Smooth muscle cell (in vitro differentiated cells): ENCODE measurements at regions not wholly inside any gene's neighbourhood (a gene's known extent, or its start where the extent isn't known, plus 50 kb on each side); places are given as distances from the start of the nearest gene placed in this dataset.

Source experiments
- DNase-seq: peaks from one replicate; lab custom pipeline; 2025; ENCODE audit not compliant: unreplicated experiment; lab: John Stamatoyannopoulos, UW
- H2AFZ ChIP-seq: fragments of 200-600 bp; sonication (generic); 2 replicates; pipeline ENCODE4 v1.6.0; 2016; ENCODE audit warnings: antibody characterized with exemption, low read depth, mild to moderate bottlenecking
- H3F3A ChIP-seq: fragments of 200-600 bp; sonication (generic); 2 replicates; pipeline ENCODE4 v1.6.0; 2017; ENCODE audit warnings: antibody characterized with exemption, low read depth
- H3K27ac ChIP-seq: fragments of 200-600 bp; sonication (generic); 2 replicates; pipeline ENCODE4 v1.5.1; 2016; ENCODE audit warnings: low read depth, mild to moderate bottlenecking
- H3K27me3 ChIP-seq: fragments of 200-600 bp; sonication (generic); 2 replicates; pipeline ENCODE4 v1.6.1; 2016; ENCODE audit warnings: low read depth, mild to moderate bottlenecking
- H3K36me3 ChIP-seq: fragments of 200-600 bp; sonication (generic); 2 replicates; pipeline ENCODE4 v1.5.1; 2016; ENCODE audit warnings: low read depth
- H3K4me1 ChIP-seq: fragments of 200-600 bp; sonication (generic); 2 replicates; pipeline ENCODE4 v1.5.1; 2016; ENCODE audit warnings: low read depth
- H3K4me2 ChIP-seq: fragments of 200-600 bp; sonication (generic); 2 replicates; pipeline ENCODE4 v1.6.0; 2016; ENCODE audit warnings: mild to moderate bottlenecking
- H3K4me3 ChIP-seq: fragments of 200-600 bp; sonication (generic); 2 replicates; pipeline ENCODE4 v1.5.1; 2016; ENCODE audit warnings: mild to moderate bottlenecking
- H3K79me2 ChIP-seq: fragments of 200-600 bp; sonication (generic); 2 replicates; pipeline ENCODE4 v1.6.0; 2016; ENCODE audit warnings: low read depth, mild to moderate bottlenecking
- H3K9ac ChIP-seq: fragments of 200-600 bp; sonication (generic); 2 replicates; pipeline ENCODE4 v1.6.0; 2016; ENCODE audit warnings: low read depth
- H3K9me3 ChIP-seq: fragments of 200-600 bp; sonication (generic); replicated peaks from 2 replicates; pipeline ENCODE4 v1.5.1; 2016; ENCODE audit warnings: low read depth
- H4K20me1 ChIP-seq: fragments of 200-600 bp; sonication (generic); 2 replicates; pipeline ENCODE4 v1.6.0; 2016; ENCODE audit warnings: low read depth
- CTCF ChIP-seq: fragments of 200-600 bp; sonication (generic); IDR thresholded peaks from 2 replicates; pipeline ENCODE4 v1.5.1; 2017; ENCODE audit warnings: borderline replicate concordance, mild to moderate bottlenecking, antibody characterized with exemption; ENCODE audit not compliant: insufficient read depth, poor library complexity, severe bottlenecking
- WGBS: methylation state at CpG from one replicate; pipeline ENCODE4 v1.1.7; 2016; ENCODE audit warnings: low lambda C conversion rate; 5-methylcytosine and 5-hydroxymethylcytosine counted together

GRCh38 chr13:39938596-39938995 is 283.1 kb downstream of the COG6 start:
- 44% methylated on average over 2 of the region's 2 CpGs for WGBS
- Histone ChIP-seq H3K4me2 (no peak overlapping the region), H3K27me3 (no peaks in the 10 kb centered on the region)

GRCh38 chr13:39941236-39941635 is 285.8 kb downstream of the COG6 start:
- Histone ChIP-seq H3F3A (no peaks in the 10 kb centered on the region), H3K36me3 (no peaks in the 10 kb centered on the region), H3K9me3 (no peaks in the 10 kb centered on the region), H3K27ac (no peak overlapping the region), H2AFZ (no peak overlapping the region), H3K4me1 (no peaks in the 10 kb centered on the region), H3K4me3 (no peak overlapping the region), H3K9ac (no peak overlapping the region), H3K27me3 (no peaks in the 10 kb centered on the region), H3K4me2 (no peak overlapping the region), H4K20me1 (no peaks in the 10 kb centered on the region), H3K79me2 (no peaks in the 10 kb centered on the region)
- no peak for TF ChIP-seq CTCF
- DNase-seq: no peak
- WGBS: 87% methylated on average over 5 of the region's 5 CpGs

More at GRCh38 chr13:39938596-39938995, 283.1 kb downstream of the COG6 start:
- H3K4me3 ChIP-seq: no peak overlapping the region
- H3K9ac ChIP-seq: no peak overlapping the region
- no peak for TF ChIP-seq CTCF
- no peak for DNase-seq
- H3K79me2 ChIP-seq: no peaks in the 10 kb centered on the region
- no peaks in the 10 kb centered on the region for H3K36me3 ChIP-seq
- H3K27ac ChIP-seq: no peak overlapping the region
- H4K20me1 ChIP-seq: no peaks in the 10 kb centered on the region
- no peaks in the 10 kb centered on the region for H3K9me3 ChIP-seq
- H3F3A ChIP-seq: no peaks in the 10 kb centered on the region
- H2AFZ ChIP-seq: no peak overlapping the region
- no peaks in the 10 kb centered on the region for H3K4me1 ChIP-seq

GRCh38 chr13:39941911-39942551 is 286.6 kb downstream of the COG6 start:
- no peaks in the 10 kb centered on the region for H3K27me3 ChIP-seq

More at GRCh38 chr13:39941911-39942551, 286.6 kb downstream of the COG6 start:
- Histone ChIP-seq H4K20me1 (no peaks in the 10 kb centered on the region), H3K9ac (no peak overlapping the region), H3K79me2 (no peaks in the 10 kb centered on the region), H3K4me2 (no peak overlapping the region), H2AFZ (no peak overlapping the region), H3K9me3 (no peaks in the 10 kb centered on the region), H3K27ac (no peak overlapping the region), H3K36me3 (no peaks in the 10 kb centered on the region), H3K4me1 (no peaks in the 10 kb centered on the region), H3K4me3 (no peak overlapping the region), H3F3A (no peaks in the 10 kb centered on the region)
- WGBS: 96% methylated on average over 8 of the region's 8 CpGs
- TF ChIP-seq CTCF: no peak
- no peak for DNase-seq
